OCI-LY3 (cell line): ENCODE measurements at regions not wholly inside any gene's neighbourhood (a gene's known extent, or its start where the extent isn't known, plus 50 kb on each side); places are given as distances from the start of the nearest gene placed in this dataset.

ENCODE experiments used
- CTCF ChIP-seq: fragments of 200-600, 300-600 bp; sonication (generic); IDR thresholded peaks from 2 replicates; pipeline ENCODE4 v1.5.1; 2014; ENCODE audit warnings: antibody characterized with exemption, low read length, low read depth
- EZH2phosphoT487 ChIP-seq: fragments of 200-600 bp; shearing (Covaris generic); IDR thresholded peaks from 2 replicates; pipeline ENCODE4 v1.6.1; 2018; ENCODE audit warnings: antibody characterized with exemption, mixed run types, low read depth

GRCh38 chr14:86257973-86258372, 728.0 kb downstream of the FLRT2 start:
- TF ChIP-seq CTCF: no peak
- TF ChIP-seq EZH2phosphoT487: no peak
